Trophoblast cell (in vitro differentiated cells and primary cell): ENCODE measurements at regions not wholly inside any gene's neighbourhood (a gene's known extent, or its start where the extent isn't known, plus 50 kb on each side); places are given as distances from the start of the nearest gene placed in this dataset.

Experiments used
- DNase-seq, 2 donors: peaks; one replicate each; pipeline ENCODE4 v3.0.0-alpha.2; 2016
- H2AFZ ChIP-seq: 2 replicates; pipeline ENCODE4 v1.6.1; 2013; ENCODE audit warnings: low read length, moderate library complexity, mild to moderate bottlenecking; ENCODE audit not compliant: insufficient read depth, poor library complexity
- H2AK5ac ChIP-seq: 2 replicates; pipeline ENCODE4 v1.6.1; 2013; ENCODE audit warnings: mild to moderate bottlenecking, low read length
- H2BK120ac ChIP-seq: 2 replicates; pipeline ENCODE4 v1.6.1; 2013; ENCODE audit warnings: low read length, mild to moderate bottlenecking, moderate library complexity; ENCODE audit not compliant: insufficient read depth, poor library complexity
- H2BK12ac ChIP-seq: 2 replicates; pipeline ENCODE4 v1.6.1; 2013; ENCODE audit warnings: mild to moderate bottlenecking, low read length, moderate library complexity
- H2BK5ac ChIP-seq: 2 replicates; pipeline ENCODE4 v1.6.1; 2013; ENCODE audit warnings: low read length, low read depth, moderate library complexity, mild to moderate bottlenecking; ENCODE audit not compliant: poor library complexity
- H3K14ac ChIP-seq: 2 replicates; pipeline ENCODE4 v1.6.1; 2013; ENCODE audit warnings: mild to moderate bottlenecking, low read length
- H3K18ac ChIP-seq: 2 replicates; pipeline ENCODE4 v1.6.1; 2013; ENCODE audit warnings: mild to moderate bottlenecking, low read length
- H3K23ac ChIP-seq: 2 replicates; pipeline ENCODE4 v1.6.1; 2013; ENCODE audit warnings: low read length
- H3K27ac ChIP-seq: 2 replicates; pipeline ENCODE4 v1.5.1; 2013; ENCODE audit warnings: low read depth, mild to moderate bottlenecking, inconsistent platforms, low read length, moderate library complexity
- H3K27me3 ChIP-seq: 2 replicates; pipeline ENCODE4 v1.6.1; 2013; ENCODE audit warnings: inconsistent platforms, mild to moderate bottlenecking, low read length, moderate library complexity; ENCODE audit not compliant: insufficient read depth
- H3K36me3 ChIP-seq, 2 experiments: 1 replicate in 1 of 2; 2 replicates in 1 of 2; pipeline ENCODE4 v1.6.1; 2013; ENCODE audit warnings: low read length in 2 of 2, mild to moderate bottlenecking in 2 of 2, moderate library complexity in 1 of 2; ENCODE audit not compliant: insufficient read depth in 2 of 2, control insufficient read depth in 1 of 2
- H3K4ac ChIP-seq: 2 replicates; pipeline ENCODE4 v1.6.1; 2013; ENCODE audit warnings: low read depth, mild to moderate bottlenecking, low read length, moderate library complexity
- H3K4me1 ChIP-seq, 2 experiments: 1 replicate in 1 of 2; 2 replicates in 1 of 2; pipeline ENCODE4 v1.6.1; 2013; ENCODE audit warnings: low read length in 2 of 2, mild to moderate bottlenecking in 2 of 2, moderate library complexity in 1 of 2; ENCODE audit not compliant: insufficient read depth in 2 of 2, control insufficient read depth in 1 of 2
- H3K4me2 ChIP-seq: 2 replicates; pipeline ENCODE4 v1.6.1; 2013; ENCODE audit warnings: inconsistent platforms, mild to moderate bottlenecking, low read length, moderate library complexity
- H3K4me3 ChIP-seq: 2 replicates; pipeline ENCODE4 v1.5.1; 2013; ENCODE audit warnings: mild to moderate bottlenecking, low read depth, low read length, inconsistent platforms
- H3K79me1 ChIP-seq: one replicate; pipeline ENCODE4 v1.6.1; 2013; ENCODE audit warnings: low read length
- H3K79me2 ChIP-seq: 2 replicates; pipeline ENCODE4 v1.6.1; 2013; ENCODE audit warnings: low read length, mild to moderate bottlenecking; ENCODE audit not compliant: control insufficient read depth, insufficient read depth, poor library complexity
- H3K9ac ChIP-seq: 2 replicates; pipeline ENCODE4 v1.6.1; 2013; ENCODE audit warnings: mild to moderate bottlenecking, low read length
- H3K9me3 ChIP-seq: 2 replicates; pipeline ENCODE4 v1.6.1; 2013; ENCODE audit warnings: low read depth, mild to moderate bottlenecking, control low read depth, inconsistent platforms, low read length; ENCODE audit not compliant: insufficient read depth
- H4K12ac ChIP-seq: 2 replicates; pipeline ENCODE4 v1.6.1; 2013; ENCODE audit warnings: low read depth, mild to moderate bottlenecking, low read length, moderate library complexity
- H4K8ac ChIP-seq: 2 replicates; pipeline ENCODE4 v1.6.1; 2013; ENCODE audit warnings: low read depth, mild to moderate bottlenecking, low read length, moderate library complexity
- H4K91ac ChIP-seq: one replicate; pipeline ENCODE4 v1.6.1; 2013; ENCODE audit warnings: low read depth, mild to moderate bottlenecking, low read length, moderate library complexity
- WGBS: extraction: QIAGEN DNeasy Blood & Tissue Kit; methylation state at CpG from one replicate; pipeline ENCODE4 v1.1.7; 2013; ENCODE audit warnings: missing lambda C conversion rate; ENCODE audit not compliant: insufficient read length, insufficient coverage; ENCODE audit errors: extremely low coverage; 5-methylcytosine and 5-hydroxymethylcytosine counted together

DNA sequence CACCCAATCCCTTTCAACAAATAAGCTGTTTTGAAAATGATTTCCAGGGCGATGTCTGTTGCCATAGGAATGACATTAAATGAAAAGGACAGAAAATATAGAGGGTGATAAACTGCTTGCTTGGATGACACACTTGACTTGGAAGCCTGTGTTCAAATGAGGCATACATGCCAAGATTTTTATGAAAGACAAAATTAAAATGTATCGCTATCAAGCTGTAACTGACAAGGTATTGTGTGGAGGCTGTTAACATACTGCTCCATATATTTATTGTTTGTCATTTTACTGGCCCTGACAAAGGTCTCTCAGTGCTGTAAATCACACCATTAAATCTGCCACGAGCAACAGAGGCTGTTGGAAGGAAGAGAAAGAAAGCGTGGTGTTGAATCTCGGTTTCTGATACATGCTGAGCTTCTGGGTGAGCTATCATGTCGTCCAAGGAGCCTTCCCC, 456.2 kb upstream of the SALL1 start:
- Histone ChIP-seq H2AK5ac (no peak overlapping the region), H2AFZ (no peak overlapping the region), H4K12ac (no peak overlapping the region), H3K79me1 (no peaks in the 10 kb centered on the region), H4K91ac (no peak overlapping the region), H3K4me3 (no peak overlapping the region), H2BK12ac (no peak overlapping the region), H3K4ac (no peak overlapping the region), H3K79me2 (no peaks in the 10 kb centered on the region), H3K4me1 (no peaks in the 10 kb centered on the region), H3K14ac (no peak overlapping the region), H3K23ac (no peak overlapping the region), H3K27ac (no peak overlapping the region), H3K27me3 (no peaks in the 10 kb centered on the region), H2BK5ac (no peak overlapping the region), H3K18ac (no peak overlapping the region), H3K9me3 (no peaks in the 10 kb centered on the region), H3K36me3 (no peaks in the 10 kb centered on the region), H2BK120ac (no peak overlapping the region), H3K4me2 (no peak overlapping the region), H3K9ac (no peak overlapping the region), H4K8ac (no peak overlapping the region)
- WGBS = no CpG with 5 or more reads among the region's 6 CpGs
- DNase-seq = no peak

DNA sequence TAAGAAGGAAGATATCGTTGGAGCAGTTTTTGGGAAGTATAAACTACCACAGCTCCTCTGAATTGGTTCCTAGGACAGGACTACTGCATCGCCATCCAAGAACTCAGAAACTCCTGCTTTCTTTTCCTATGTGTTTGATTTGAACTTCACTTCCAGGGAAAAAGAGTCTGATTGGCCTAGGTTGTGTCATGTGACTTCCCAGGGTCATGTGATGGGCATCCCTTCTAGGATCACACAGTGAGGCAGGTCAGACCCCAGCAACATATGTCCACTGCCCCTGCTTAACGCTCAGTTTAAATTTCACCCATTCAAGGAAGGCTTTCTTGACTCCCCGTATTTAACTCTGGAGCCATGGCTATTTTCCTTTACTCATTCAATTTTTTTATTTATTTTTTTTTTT, 445.2 kb upstream of the SALL1 start:
- H4K12ac ChIP-seq = no peak overlapping the region

DNA sequence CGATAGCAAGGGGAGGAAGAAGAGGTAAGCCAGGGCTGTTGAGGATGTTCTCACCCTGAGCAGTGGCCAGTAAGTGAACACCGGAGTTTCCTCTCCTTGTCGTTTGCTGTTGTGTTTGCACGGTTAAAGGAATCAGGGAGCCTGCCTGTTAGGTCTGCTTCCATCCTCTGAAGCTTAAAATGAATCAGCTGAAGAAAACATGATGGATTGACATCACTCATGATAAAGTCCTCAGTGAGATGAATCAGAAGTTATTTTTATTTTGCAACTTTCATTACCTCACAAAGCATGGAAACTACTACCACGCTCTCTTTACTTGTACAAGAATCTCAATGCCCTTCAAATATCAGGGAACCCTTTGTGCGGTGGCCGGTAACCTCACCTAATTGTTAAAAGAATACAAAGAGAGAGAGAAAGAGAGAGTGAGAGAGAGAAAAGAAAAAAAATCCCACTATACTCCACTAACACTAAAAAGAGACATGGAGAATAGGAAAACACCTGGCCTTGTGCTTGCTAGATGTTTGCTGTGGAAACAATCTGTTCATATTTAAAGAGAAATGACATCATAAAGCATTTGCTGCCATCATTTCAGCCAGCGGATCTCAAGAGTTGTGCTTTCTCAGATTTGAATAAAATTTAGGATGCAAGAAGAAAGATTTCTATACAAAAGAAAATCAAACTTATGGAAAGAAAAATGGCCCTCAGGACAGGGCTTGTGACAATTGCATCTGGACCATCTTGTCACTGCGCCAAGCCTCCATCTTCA, 441.6 kb upstream of the SALL1 start:
- no peaks in the 10 kb centered on the region for H3K79me1 ChIP-seq
- no peak overlapping the region for H3K23ac ChIP-seq
- H2AK5ac ChIP-seq = no peak overlapping the region
- no peak overlapping the region for H4K91ac ChIP-seq
- H3K27ac ChIP-seq = no peak overlapping the region
- H3K79me2 ChIP-seq = no peaks in the 10 kb centered on the region
- H3K4me1 ChIP-seq = no peaks in the 10 kb centered on the region
- no peaks in the 10 kb centered on the region for H3K36me3 ChIP-seq
- no peak overlapping the region for H2BK120ac ChIP-seq
- H4K12ac ChIP-seq = no peak overlapping the region
- H3K4ac ChIP-seq = no peak overlapping the region
- H4K8ac ChIP-seq = no peak overlapping the region
- DNase-seq = no peak
- H3K9ac ChIP-seq = no peak overlapping the region
- H2BK12ac ChIP-seq = no peak overlapping the region
- no peak overlapping the region for H3K18ac ChIP-seq
- no peak overlapping the region for H3K4me3 ChIP-seq
- H3K9me3 ChIP-seq = no peaks in the 10 kb centered on the region
- H3K4me2 ChIP-seq = no peak overlapping the region
- WGBS = no CpG with 5 or more reads among the region's 9 CpGs
- H2AFZ ChIP-seq = no peak overlapping the region
- no peak overlapping the region for H2BK5ac ChIP-seq
- H3K27me3 ChIP-seq = no peaks in the 10 kb centered on the region
- H3K14ac ChIP-seq = no peak overlapping the region

More for the DNA sequence above, 445.2 kb upstream of the SALL1 start:
- WGBS = no CpG with 5 or more reads among the region's 4 CpGs
- H3K18ac ChIP-seq = no peak overlapping the region
- no peak overlapping the region for H2BK5ac ChIP-seq
- H3K36me3 ChIP-seq = no peaks in the 10 kb centered on the region
- H3K9ac ChIP-seq = no peak overlapping the region
- no peak overlapping the region for H3K14ac ChIP-seq
- H3K4ac ChIP-seq = no peak overlapping the region
- H4K8ac ChIP-seq = no peak overlapping the region
- H3K79me2 ChIP-seq = no peaks in the 10 kb centered on the region
- no peak overlapping the region for H4K91ac ChIP-seq
- no peak overlapping the region for H3K4me2 ChIP-seq
- no peak overlapping the region for H2AFZ ChIP-seq
- H3K4me3 ChIP-seq = no peak overlapping the region
- H2BK120ac ChIP-seq = no peak overlapping the region
- no peaks in the 10 kb centered on the region for H3K27me3 ChIP-seq
- no peak overlapping the region for H2BK12ac ChIP-seq
- H3K23ac ChIP-seq = no peak overlapping the region
- H3K4me1 ChIP-seq = no peaks in the 10 kb centered on the region
- no peaks in the 10 kb centered on the region for H3K79me1 ChIP-seq
- H3K27ac ChIP-seq = no peak overlapping the region
- DNase-seq = no peak
- no peaks in the 10 kb centered on the region for H3K9me3 ChIP-seq
- H2AK5ac ChIP-seq = no peak overlapping the region

DNA sequence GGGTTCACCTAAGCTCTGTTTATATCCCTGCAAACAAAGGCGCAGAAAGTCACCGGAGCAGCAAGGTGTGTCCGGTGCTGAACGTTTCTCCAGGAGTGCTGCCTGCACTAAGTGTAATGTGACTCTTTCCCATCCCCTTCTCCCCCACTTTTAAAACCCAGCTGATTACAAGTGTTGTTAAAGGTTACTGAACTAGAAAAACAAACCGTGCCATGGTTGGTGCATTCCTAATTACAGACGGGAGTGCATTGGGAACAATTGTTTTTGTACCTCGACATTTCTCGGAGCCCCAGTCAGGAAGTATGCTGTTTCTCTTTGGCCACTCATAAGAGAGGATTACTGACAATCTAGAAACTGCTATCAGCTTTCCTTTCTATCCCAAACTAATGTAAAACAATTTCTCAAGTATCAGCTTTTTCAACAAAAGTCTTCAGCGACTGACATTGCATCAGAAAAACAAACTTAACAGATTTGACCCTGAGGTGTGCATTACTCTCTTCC, 441.0 kb upstream of the SALL1 start:
- Histone ChIP-seq H3K9me3 (no peaks in the 10 kb centered on the region), H3K14ac (no peak overlapping the region), H3K36me3 (no peaks in the 10 kb centered on the region), H3K4me3 (no peak overlapping the region), H2BK5ac (no peak overlapping the region), H3K4ac (no peak overlapping the region), H3K27ac (no peak overlapping the region), H2BK12ac (no peak overlapping the region), H3K4me2 (no peak overlapping the region), H2BK120ac (no peak overlapping the region), H2AK5ac (no peak overlapping the region), H3K4me1 (no peaks in the 10 kb centered on the region), H3K79me2 (no peaks in the 10 kb centered on the region), H4K8ac (no peak overlapping the region), H3K23ac (no peak overlapping the region), H3K27me3 (no peaks in the 10 kb centered on the region), H4K12ac (no peak overlapping the region), H3K79me1 (no peaks in the 10 kb centered on the region), H4K91ac (no peak overlapping the region), H3K9ac (no peak overlapping the region), H2AFZ (no peak overlapping the region), H3K18ac (no peak overlapping the region)
- no CpG with 5 or more reads among the region's 9 CpGs for WGBS
- DNase-seq = no peak
